ENCODE measurements at regions not wholly inside any gene's neighbourhood (a gene's known extent, or its start where the extent isn't known, plus 50 kb on each side); places are given as distances from the start of the nearest gene placed in this dataset.

DNA sequence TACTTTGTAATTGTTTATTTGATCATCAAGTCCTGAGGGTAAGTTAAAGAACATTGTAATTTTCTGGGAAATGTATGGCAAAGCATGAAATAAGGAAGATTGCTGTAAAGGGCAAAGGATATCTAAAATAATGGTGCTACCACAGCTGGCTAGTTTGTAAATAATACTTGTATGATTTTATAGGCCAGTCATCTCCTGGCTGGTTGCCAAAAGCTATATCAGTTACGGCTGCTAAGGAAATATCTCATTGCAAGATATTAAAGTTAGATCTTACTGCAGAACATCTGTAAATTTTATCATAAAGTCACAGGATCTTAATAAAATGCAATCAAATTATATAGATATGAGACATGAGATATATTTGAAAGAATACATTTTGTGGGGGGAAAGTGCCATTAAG lies 150.8 kb upstream of the CXCL13 start:
- TF ChIP-seq EP300 (IDR thresholded peaks at IDR 0.05; ENCODE audit: low read depth) (no peak), POLR2A (IDR thresholded peaks at IDR 0.05) (no peak), CTCF (IDR thresholded peaks at IDR 0.05) (no peak)
